K562 (cell line): ENCODE measurements at regions not wholly inside any gene's neighbourhood (a gene's known extent, or its start where the extent isn't known, plus 50 kb on each side); places are given as distances from the start of the nearest gene placed in this dataset.

ENCODE experiments used
- ATAC-seq: fragments of 200-7000 bp; cut with Tn5 transposase; 3 replicates; pipeline ENCODE4 v1.9.1; 2020; ENCODE audit warnings: moderate library complexity
- BruUV-seq: library from RNA; stranded (reverse); fragments of 400-500 nt; replicated peaks from 2 replicates; lab custom pipeline; 2021; lab: Mats Ljungman, UMichigan
- CTCF ChIA-PET: fragments of 300-600 bp; formaldehyde crosslinking; extraction: SDS; loops from one replicate; lab custom pipeline; 2021; ENCODE audit warnings: low intra/inter-chr PET ratio; lab: Yijun Ruan, JAX
- POLR2A ChIA-PET: fragments of 300-600, 350-650 bp; sonication (Branson Sonifier 250); formaldehyde crosslinking; extraction: SDS; loops from one replicate; lab custom pipeline; 2021; ENCODE audit warnings: antibody characterized with exemption, inconsistent platforms; lab: Yijun Ruan, JAX
- DNase-seq, 4 experiments: peaks; one replicate each; pipeline versions ENCODE4 v3.0.0 to v3.0.0-alpha.2; 2011 to 2018; ENCODE audit warnings: low spot score in 3 of 4, mixed read lengths in 3 of 4; ENCODE audit errors: extremely low read depth in 1 of 4
- FAIRE-seq: peaks from 2 replicates; lab custom pipeline; 2011; peaks lifted over from hg19 to GRCh38; lab: Jason Lieb, UNC
- H2AFZ ChIP-seq: 2 replicates; pipeline ENCODE4 v1.6.0; 2011; ENCODE audit warnings: low read depth, low read length, control low read depth, inconsistent platforms
- H3K27ac ChIP-seq: fragments of 200-600 bp; 3 replicates; pipeline ENCODE4 v1.8.0; 2011; ENCODE audit warnings: low read depth, mild to moderate bottlenecking, control low read depth, inconsistent platforms, low read length, moderate library complexity, mixed read lengths; ENCODE audit errors: extremely low read depth
- H3K27me3 ChIP-seq, 2 experiments: fragments of 300-600 bp in 1 of 2; 2 replicates in 1 of 2; 3 replicates in 1 of 2; pipeline versions ENCODE4 v1.6.0 to v1.8.0; 2011; ENCODE audit warnings: inconsistent platforms in 2 of 2, low read length in 2 of 2, mild to moderate bottlenecking in 1 of 2, mixed read lengths in 1 of 2, moderate library complexity in 1 of 2; ENCODE audit not compliant: control insufficient read depth in 2 of 2, insufficient read depth in 2 of 2
- H3K36me3 ChIP-seq: fragments of 300-600 bp; 3 replicates; pipeline ENCODE4 v1.8.0; 2011; ENCODE audit warnings: mild to moderate bottlenecking, low read length, inconsistent platforms; ENCODE audit not compliant: control insufficient read depth, insufficient read depth
- H3K4me1 ChIP-seq, 2 experiments: fragments of 200-600 bp in 1 of 2; replicated peaks in 1 of 2; 2 replicates in 1 of 2; 3 replicates in 1 of 2; pipeline versions ENCODE4 v1.5.1 to v1.8.0; 2011; ENCODE audit warnings: inconsistent platforms in 2 of 2, low read length in 2 of 2, mild to moderate bottlenecking in 1 of 2, mixed read lengths in 1 of 2, moderate library complexity in 1 of 2; ENCODE audit not compliant: control insufficient read depth in 2 of 2, insufficient read depth in 2 of 2
- H3K4me2 ChIP-seq: 2 replicates; pipeline ENCODE4 v1.6.1; 2011; ENCODE audit warnings: low read length, control low read depth, inconsistent platforms, mixed read lengths; ENCODE audit not compliant: insufficient read depth
- H3K4me3 ChIP-seq: fragments of 200-600 bp; sonication (generic), shearing (Covaris generic); 2 replicates; pipeline ENCODE4 v1.5.1; 2016; ENCODE audit warnings: control low read depth, inconsistent platforms
- H3K79me2 ChIP-seq: fragments of 200-600 bp; 3 replicates; pipeline ENCODE4 v1.8.0; 2011; ENCODE audit warnings: low read length, inconsistent platforms; ENCODE audit not compliant: control insufficient read depth, insufficient read depth
- H3K9ac ChIP-seq, 2 experiments: 2 replicates each; pipeline versions ENCODE4 v1.6.0 to v1.6.1; 2011; ENCODE audit warnings: low read depth in 2 of 2, low read length in 2 of 2, control low read depth in 1 of 2, inconsistent platforms in 1 of 2, mild to moderate bottlenecking in 1 of 2, mixed read lengths in 1 of 2; ENCODE audit not compliant: insufficient read depth in 1 of 2
- H3K9me1 ChIP-seq: one replicate; pipeline ENCODE4 v1.6.0; 2011; ENCODE audit warnings: inconsistent platforms, mild to moderate bottlenecking, low read length, moderate library complexity; ENCODE audit not compliant: control insufficient read depth, insufficient read depth
- H3K9me3 ChIP-seq: replicated peaks from 2 replicates; pipeline ENCODE4 v1.5.1; 2011; ENCODE audit warnings: low read depth, low read length, inconsistent platforms; ENCODE audit not compliant: control insufficient read depth, insufficient read depth
- H4K20me1 ChIP-seq: replicated peaks from 2 replicates; pipeline ENCODE4 v1.6.1; 2011; ENCODE audit warnings: low read length, inconsistent platforms, mixed read lengths; ENCODE audit not compliant: control insufficient read depth, insufficient read depth
- CBX8 ChIP-seq: fragments of 200-600 bp; sonication (generic); IDR thresholded peaks from 2 replicates; pipeline ENCODE4 v1.6.1; 2012; ENCODE audit warnings: borderline replicate concordance, mixed run types, low read depth, mild to moderate bottlenecking, moderate library complexity, mixed read lengths, low read length, control low read depth, inconsistent platforms; ENCODE audit not compliant: poor library complexity, severe bottlenecking; ENCODE audit errors: extremely low read depth
- MTA1 ChIP-seq: fragments of 450-650 bp; IDR thresholded peaks from 2 replicates; pipeline ENCODE4 v1.6.1; 2017; ENCODE audit warnings: borderline replicate concordance
- RBM15 ChIP-seq: fragments of 200-400 bp; formaldehyde crosslinking; IDR thresholded peaks from 2 replicates; pipeline ENCODE4 v1.6.1; 2018; ENCODE audit warnings: mild to moderate bottlenecking, low read length, moderate library complexity; ENCODE audit not compliant: insufficient read depth
- SIN3B ChIP-seq: fragments of 450-650 bp; IDR thresholded peaks from 2 replicates; pipeline ENCODE4 v1.6.1; 2017; ENCODE audit warnings: low read depth, mild to moderate bottlenecking, moderate library complexity
- SRSF1 ChIP-seq: fragments of 200-400 bp; formaldehyde crosslinking; IDR thresholded peaks from 2 replicates; pipeline ENCODE4 v1.6.1; 2017; ENCODE audit warnings: mild to moderate bottlenecking, low read depth, low read length, moderate library complexity
- ZBTB11 ChIP-seq, 3 experiments: fragments of 200-800 bp in 1 of 3; fragments of 250-450 bp in 1 of 3; fragments of 450-650 bp in 1 of 3; sonication (Bioruptor Pico) in 1 of 3; sonication (Bioruptor generic) in 1 of 3; formaldehyde crosslinking in 1 of 3; IDR thresholded peaks; 2 replicates each; pipeline versions ENCODE4 v1.6.1 to v1.8.0; 2016 to 2022; ENCODE audit warnings: mild to moderate bottlenecking in 2 of 3, missing genetic modification characterization in 2 of 3, missing compliant biosample characterization in 1 of 3, moderate library complexity in 1 of 3
- WGBS: fragments of 100-300 bp; shearing (Covaris generic); methylation state at CpG from one replicate; pipeline ENCODE4 v1.1.6; 2016; ENCODE audit warnings: low coverage, mixed read lengths; ENCODE audit not compliant: insufficient coverage; ENCODE audit errors: missing lambda C conversion rate; 5-methylcytosine and 5-hydroxymethylcytosine counted together
- in situ Hi-C: fragments of 300-500 bp; cut with MboI; formaldehyde crosslinking; loops from 4 replicates; pipeline ENCODE4 v1.15.0; 2018; ENCODE audit warnings: inconsistent platforms, mixed read lengths
- intact Hi-C: fragments of 100-400 bp; cut with micrococcal nuclease; formaldehyde crosslinking; loops from 2 replicates; pipeline ENCODE4 v1.14.2; 2022

GRCh38 chr4:64718091-64718490 lies 308.8 kb upstream of the TECRL start:
- Histone ChIP-seq H3K4me1 (no peaks in the 10 kb centered on the region), H3K4me2 (no peak overlapping the region), H3K36me3 (no peaks in the 10 kb centered on the region), H3K4me3 (no peak overlapping the region), H3K79me2 (no peaks in the 10 kb centered on the region), H3K27me3 (no peaks in the 10 kb centered on the region), H3K9ac (no peak overlapping the region), H3K27ac (no peak overlapping the region), H4K20me1 (no peaks in the 10 kb centered on the region), H2AFZ (no peak overlapping the region), H3K9me3 (no peaks in the 10 kb centered on the region), H3K9me1 (no peaks in the 10 kb centered on the region)
- ChIA-PET CTCF (no interaction called here), POLR2A (no interaction called here)
- intact Hi-C loops: no loop called here
- no TSS peak for BruUV-seq
- 0% methylated on average over 3 of the region's 3 CpGs for WGBS
- DNase-seq: no peak
- in situ Hi-C loops: no loop called here
- ATAC-seq: no peak
- TF ChIP-seq SRSF1 (no peak), MTA1 (no peak), CBX8 (no peak), ZBTB11 (CRISPR knock-in tag; IDR thresholded peaks at IDR 0.05) (no peak), RBM15 (no peak), SIN3B (no peak)
- no peak for FAIRE-seq
